ENCODE measurements at regions not wholly inside any gene's neighbourhood (a gene's known extent, or its start where the extent isn't known, plus 50 kb on each side); places are given as distances from the start of the nearest gene placed in this dataset.

GRCh38 chr6:87788141-87788540 lies 86.1 kb upstream of the AKIRIN2 start:
- TF ChIP-seq CTCF (IDR thresholded peaks at IDR 0.05) (no peak), POLR2AphosphoS5 (IDR thresholded peaks at IDR 0.05; ENCODE audit: insufficient read depth in 1 of 2, low read depth in 1 of 2) (no peak)
